ENCODE measurements at regions not wholly inside any gene's neighbourhood (a gene's known extent, or its start where the extent isn't known, plus 50 kb on each side); places are given as distances from the start of the nearest gene placed in this dataset.

GRCh38 chr5:88487066-88487465, 218.4 kb upstream of the TMEM161B start:
- no peak for ATAC-seq (ENCODE audit: poor library complexity)
- peaks cover 32% of the 10 kb centered on the region for H3K27me3 Mint-ChIP-seq
- intact Hi-C loops (cut with DNase I, micrococcal nuclease) = no loop called here
- no peak for DNase-seq
- no peaks in the 10 kb centered on the region for H3K9me3 ChIP-seq (ENCODE audit: control insufficient read depth in 1 of 2, insufficient read depth in 1 of 2, low read length in 2 of 2)
- no peaks in the 10 kb centered on the region for H3K36me3 ChIP-seq (ENCODE audit: insufficient read depth, low read length)
- no peaks in the 10 kb centered on the region for H3K4me1 Mint-ChIP-seq (ENCODE audit: low read depth)
- no peaks in the 10 kb centered on the region for H3K4me1 ChIP-seq (ENCODE audit: insufficient read depth, low read length)
- CTCF ChIA-PET = no interaction called here
- TF ChIP-seq CTCF (IDR thresholded peaks at IDR 0.05) = no peak
- POLR2A ChIA-PET = no interaction called here
- no peak overlapping the region for H3K4me3 Mint-ChIP-seq
- no peak overlapping the region for H3K27ac Mint-ChIP-seq
- no peak overlapping the region for H3K27ac ChIP-seq (ENCODE audit: low read depth in 1 of 2, low read length in 2 of 2)
- peaks cover 0 to 5% of the 10 kb centered on the region in 2 experiments for H3K27me3 ChIP-seq (ENCODE audit: control insufficient read depth in 1 of 2, insufficient read depth in 2 of 2, low read length in 2 of 2)
- H3K9me3 Mint-ChIP-seq = no peaks in the 10 kb centered on the region
- H3K36me3 Mint-ChIP-seq (ENCODE audit: low read depth) = no peaks in the 10 kb centered on the region
- H3K4me3 ChIP-seq (ENCODE audit: low read length) = no peak overlapping the region

- Histone ChIP-seq H3K9me3 (ENCODE audit: control insufficient read depth in 1 of 2, insufficient read depth in 1 of 2, low read length in 2 of 2) (no peaks in the 10 kb centered on the region), H3K27ac (ENCODE audit: low read depth in 1 of 2, low read length in 2 of 2) (no peak overlapping the region), H3K4me1 (ENCODE audit: insufficient read depth, low read length) (no peaks in the 10 kb centered on the region), H3K27me3 (ENCODE audit: control insufficient read depth in 1 of 2, insufficient read depth in 2 of 2, low read length in 2 of 2) (peaks cover 0 to 5% of the 10 kb centered on the region in 2 experiments), H3K4me3 (ENCODE audit: low read length) (no peak overlapping the region), H3K36me3 (ENCODE audit: insufficient read depth, low read length) (no peaks in the 10 kb centered on the region)
- no peak for TF ChIP-seq CTCF (IDR thresholded peaks at IDR 0.05)
- Mint-ChIP-seq H3K36me3 (ENCODE audit: low read depth) (no peaks in the 10 kb centered on the region), H3K9me3 (no peaks in the 10 kb centered on the region), H3K4me1 (ENCODE audit: low read depth) (no peaks in the 10 kb centered on the region), H3K27me3 (peaks cover 28% of the 10 kb centered on the region), H3K27ac (no peak overlapping the region), H3K4me3 (no peak overlapping the region)
- ATAC-seq (ENCODE audit: poor library complexity) (no peak), DNase-seq (no peak)
- ChIA-PET POLR2A (no interaction called here), CTCF (no interaction called here)
- intact Hi-C loops (cut with DNase I, micrococcal nuclease) = no loop called here
Measured at GRCh38 chr5:88486431-88486830, 217.8 kb upstream of the TMEM161B start.

- POLR2A ChIA-PET = no interaction called here
- Histone ChIP-seq H3K4me1 (ENCODE audit: insufficient read depth, low read length) (no peaks in the 10 kb centered on the region), H3K27me3 (ENCODE audit: control insufficient read depth in 1 of 2, insufficient read depth in 2 of 2, low read length in 2 of 2) (peaks cover 0 to 5% of the 10 kb centered on the region in 2 experiments), H3K9me3 (ENCODE audit: control insufficient read depth in 1 of 2, insufficient read depth in 1 of 2, low read length in 2 of 2) (no peaks in the 10 kb centered on the region), H3K27ac (ENCODE audit: low read depth in 1 of 2, low read length in 2 of 2) (no peak overlapping the region), H3K4me3 (ENCODE audit: low read length) (no peak overlapping the region), H3K36me3 (ENCODE audit: insufficient read depth, low read length) (no peaks in the 10 kb centered on the region)
- H3K9me3 Mint-ChIP-seq = no peaks in the 10 kb centered on the region
- H3K4me1 Mint-ChIP-seq (ENCODE audit: low read depth) = no peaks in the 10 kb centered on the region
- TF ChIP-seq CTCF (IDR thresholded peaks at IDR 0.05) = no peak
- CTCF ChIA-PET = interaction anchor here (1.8 kb wide), 1 partner anchor 12 kb away, joined by 4 read pairs; no protein-coding TSS in a partner anchor
- intact Hi-C loops (cut with DNase I, micrococcal nuclease) = no loop called here
- H3K27me3 Mint-ChIP-seq = peaks cover 35% of the 10 kb centered on the region
- no peak overlapping the region for H3K4me3 Mint-ChIP-seq
- no peak for DNase-seq
- no peak for ATAC-seq (ENCODE audit: poor library complexity)
- H3K36me3 Mint-ChIP-seq (ENCODE audit: low read depth) = no peaks in the 10 kb centered on the region
- no peak overlapping the region for H3K27ac Mint-ChIP-seq
Measured at GRCh38 chr5:88485531-88485930, 216.9 kb upstream of the TMEM161B start.

All from CD4-positive, alpha-beta T cell (primary cell).